MM.1S (cell line): ENCODE measurements at regions not wholly inside any gene's neighbourhood (a gene's known extent, or its start where the extent isn't known, plus 50 kb on each side); places are given as distances from the start of the nearest gene placed in this dataset.

Source experiments
- DNase-seq: peaks from one replicate; pipeline ENCODE4 v3.0.0-alpha.2; 2015
- H2AFZ ChIP-seq: fragments of 300-600 bp; sonication (generic); 2 replicates; pipeline ENCODE4 v1.6.0; 2016; ENCODE audit warnings: antibody characterized with exemption, low read length
- H3F3A ChIP-seq: fragments of 300-600 bp; sonication (generic); 2 replicates; pipeline ENCODE4 v1.6.1; 2016; ENCODE audit warnings: mild to moderate bottlenecking, antibody characterized with exemption, low read length, moderate library complexity, mixed read lengths; ENCODE audit not compliant: insufficient read depth
- H3K27ac ChIP-seq: fragments of 300-600 bp; sonication (generic); 2 replicates; pipeline ENCODE4 v1.5.1; 2016; ENCODE audit warnings: mild to moderate bottlenecking, low read length
- H3K27me3 ChIP-seq: fragments of 300-600 bp; sonication (generic); replicated peaks from 2 replicates; pipeline ENCODE4 v1.6.0; 2016; ENCODE audit warnings: low read length; ENCODE audit not compliant: insufficient read depth
- H3K36me3 ChIP-seq: fragments of 300-600 bp; sonication (generic); replicated peaks from 2 replicates; pipeline ENCODE4 v1.6.1; 2016; ENCODE audit warnings: mild to moderate bottlenecking, low read length, mixed read lengths; ENCODE audit not compliant: insufficient read depth
- H3K4me1 ChIP-seq: fragments of 300-600 bp; sonication (generic); 2 replicates; pipeline ENCODE4 v1.6.1; 2016; ENCODE audit warnings: low read length, mixed read lengths
- H3K4me2 ChIP-seq: fragments of 300-600 bp; sonication (generic); 2 replicates; pipeline ENCODE4 v1.6.0; 2016; ENCODE audit warnings: low read depth, low read length
- H3K4me3 ChIP-seq: fragments of 300-600 bp; sonication (generic); 2 replicates; pipeline ENCODE4 v1.5.1; 2016; ENCODE audit warnings: low read length, mixed read lengths
- H3K79me2 ChIP-seq: fragments of 300-600 bp; sonication (generic); 2 replicates; pipeline ENCODE4 v1.6.1; 2016; ENCODE audit warnings: mixed run types, low read length, mixed read lengths
- H3K9ac ChIP-seq: fragments of 300-600 bp; sonication (generic); 2 replicates; pipeline ENCODE4 v1.6.1; 2016; ENCODE audit warnings: low read length, mixed read lengths
- H3K9me2 ChIP-seq: fragments of 300-600 bp; sonication (generic); replicated peaks from 2 replicates; pipeline ENCODE4 v1.6.1; 2016; ENCODE audit warnings: mild to moderate bottlenecking, low read length, mixed read lengths; ENCODE audit not compliant: insufficient read depth
- H3K9me3 ChIP-seq: fragments of 300-600 bp; sonication (generic); replicated peaks from 2 replicates; pipeline ENCODE4 v1.6.1; 2016; ENCODE audit warnings: mild to moderate bottlenecking, low read length, mixed read lengths; ENCODE audit not compliant: insufficient read depth
- H4K20me1 ChIP-seq: fragments of 300-600 bp; sonication (generic); 2 replicates; pipeline ENCODE4 v1.6.1; 2016; ENCODE audit warnings: mild to moderate bottlenecking, low read length, moderate library complexity, mixed read lengths; ENCODE audit not compliant: insufficient read depth
- CTCF ChIP-seq: fragments of 300-600 bp; sonication (generic); IDR thresholded peaks from 2 replicates; pipeline ENCODE4 v1.5.1; 2016; ENCODE audit warnings: antibody characterized with exemption, low read length, mixed read lengths
- EZH2 ChIP-seq: fragments of 300-600 bp; sonication (generic); optimal IDR thresholded peaks from 2 replicates; pipeline ENCODE3; 2017; ENCODE audit warnings: low read depth, mild to moderate bottlenecking, antibody characterized with exemption, low read length, mixed read lengths
- EZH2phosphoT487 ChIP-seq: fragments of 300-600 bp; sonication (generic); IDR thresholded peaks from 2 replicates; pipeline ENCODE4 v1.6.1; 2018; ENCODE audit warnings: antibody characterized with exemption, low read length

DNA sequence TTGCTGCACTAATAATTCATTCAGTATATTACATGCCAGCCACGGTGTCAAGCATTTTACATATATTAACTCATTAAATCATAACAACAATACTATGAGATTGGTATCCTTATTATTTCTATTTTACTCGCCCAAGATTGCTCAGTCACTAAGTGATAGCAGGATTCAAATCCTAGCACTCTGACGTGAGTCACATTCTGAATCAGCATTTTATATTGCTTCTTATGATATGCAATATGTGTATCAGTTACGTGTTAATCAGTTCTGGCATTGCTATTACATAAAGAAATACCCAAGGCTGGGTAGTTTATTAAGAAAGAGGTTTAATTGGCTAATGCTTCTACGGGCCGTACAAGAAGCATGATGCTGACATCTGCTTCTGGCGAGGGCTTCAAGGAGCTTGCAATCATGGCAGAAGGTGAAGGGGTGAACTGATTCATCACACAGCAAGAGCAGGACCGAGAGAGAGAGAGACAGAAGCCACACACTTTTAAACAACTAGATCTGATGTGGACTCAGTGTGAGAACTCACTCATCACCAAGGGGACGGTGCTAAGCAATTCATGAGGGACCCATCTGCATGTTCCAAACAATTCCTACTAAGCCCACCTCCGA is 166.5 kb upstream of the TMCO5A start:
- Histone ChIP-seq H3K27me3 (no peaks in the 10 kb centered on the region), H3K27ac (no peak overlapping the region), H3K9me2 (no peaks in the 10 kb centered on the region), H3K79me2 (no peaks in the 10 kb centered on the region), H3K4me3 (no peak overlapping the region), H3K36me3 (no peaks in the 10 kb centered on the region), H3F3A (no peaks in the 10 kb centered on the region), H3K9me3 (no peaks in the 10 kb centered on the region), H3K9ac (no peak overlapping the region), H3K4me1 (peaks cover 7% of the 10 kb centered on the region; the same call in 1 of the 2 replicates), H3K4me2 (no peak overlapping the region), H4K20me1 (no peaks in the 10 kb centered on the region), H2AFZ (no peak overlapping the region)
- TF ChIP-seq EZH2 (no peak), EZH2phosphoT487 (no peak), CTCF (no peak)
- DNase-seq = no peak

DNA sequence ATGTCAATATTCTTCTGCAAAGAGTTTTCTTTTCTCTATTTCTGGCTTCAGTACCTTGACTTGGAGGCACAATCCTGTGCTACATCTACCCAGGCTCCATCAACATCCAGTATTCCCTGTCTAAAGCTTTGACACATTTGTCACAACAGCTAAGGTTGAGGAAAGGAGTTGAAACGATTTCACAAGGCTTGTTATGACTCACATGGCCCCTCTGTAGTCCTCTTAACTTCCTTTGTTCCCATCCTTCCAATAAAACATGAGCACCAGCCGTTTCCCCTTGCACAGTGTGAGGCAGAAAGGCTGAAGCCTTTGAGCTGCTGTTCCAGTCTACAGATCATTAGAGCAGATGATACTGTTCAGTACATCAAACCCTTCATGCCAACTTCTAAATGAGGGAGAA is 163.0 kb upstream of the TMCO5A start:
- no peaks in the 10 kb centered on the region for H3K36me3 ChIP-seq
- no peaks in the 10 kb centered on the region for H3F3A ChIP-seq
- no peak for DNase-seq
- H3K9me2 ChIP-seq = no peaks in the 10 kb centered on the region
- H3K27me3 ChIP-seq = no peaks in the 10 kb centered on the region
- H3K4me1 ChIP-seq = no peaks in the 10 kb centered on the region
- H3K27ac ChIP-seq = no peak overlapping the region
- no peaks in the 10 kb centered on the region for H3K79me2 ChIP-seq
- H3K9me3 ChIP-seq = no peaks in the 10 kb centered on the region
- no peak overlapping the region for H2AFZ ChIP-seq
- H4K20me1 ChIP-seq = no peaks in the 10 kb centered on the region
- no peak overlapping the region for H3K4me3 ChIP-seq
- H3K4me2 ChIP-seq = no peak overlapping the region
- H3K9ac ChIP-seq = no peak overlapping the region
- TF ChIP-seq EZH2 (no peak), CTCF (no peak), EZH2phosphoT487 (no peak)

DNA sequence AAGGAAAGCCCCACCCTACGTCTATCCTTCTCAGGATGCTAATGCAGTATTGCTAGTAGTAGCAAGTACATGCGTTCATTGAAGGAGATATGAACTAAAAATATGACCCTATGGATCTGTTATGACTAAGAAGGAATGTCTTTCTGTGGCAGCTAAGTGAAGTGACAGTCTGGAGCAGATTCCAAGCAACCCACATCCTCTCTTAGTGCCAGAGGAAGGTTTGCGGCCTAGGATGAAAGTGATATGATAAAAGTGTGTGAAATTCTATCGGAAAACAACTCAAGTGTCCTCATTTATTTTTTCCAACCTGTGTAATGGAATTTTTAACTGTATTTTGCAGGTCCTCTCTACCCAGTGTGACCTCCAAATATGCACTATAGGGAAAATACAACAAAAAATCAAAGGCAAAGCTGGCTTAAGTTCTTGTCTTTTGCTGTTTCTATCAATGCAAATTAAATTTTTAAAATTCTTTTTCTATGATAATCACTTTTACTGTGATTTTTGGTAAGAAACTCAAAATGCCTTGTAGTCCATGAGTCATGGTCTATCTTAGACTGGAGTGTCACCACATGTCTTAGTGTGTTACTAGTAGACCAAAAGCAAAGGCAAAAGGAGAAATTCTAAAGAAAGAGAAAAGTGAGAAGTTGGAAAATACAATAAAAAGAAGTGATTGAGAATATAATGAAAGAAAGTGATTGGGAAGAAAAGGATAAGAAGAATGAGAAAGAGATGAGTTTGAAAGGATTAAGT is 161.2 kb upstream of the TMCO5A start:
- H4K20me1 ChIP-seq = no peaks in the 10 kb centered on the region
- no peaks in the 10 kb centered on the region for H3K36me3 ChIP-seq
- no peak overlapping the region for H3K27ac ChIP-seq
- no peaks in the 10 kb centered on the region for H3K9me3 ChIP-seq
- no peak overlapping the region for H2AFZ ChIP-seq
- H3K9ac ChIP-seq = no peak overlapping the region
- no peak overlapping the region for H3K4me2 ChIP-seq
- H3F3A ChIP-seq = no peaks in the 10 kb centered on the region
- no peak for DNase-seq
- TF ChIP-seq CTCF (no peak), EZH2phosphoT487 (no peak), EZH2 (no peak)
- H3K4me3 ChIP-seq = no peak overlapping the region
- no peaks in the 10 kb centered on the region for H3K9me2 ChIP-seq
- no peaks in the 10 kb centered on the region for H3K27me3 ChIP-seq
- H3K4me1 ChIP-seq = no peaks in the 10 kb centered on the region
- no peaks in the 10 kb centered on the region for H3K79me2 ChIP-seq
